Frontal cortex (tissue), 3 donors: ENCODE measurements at regions not wholly inside any gene's neighbourhood (a gene's known extent, or its start where the extent isn't known, plus 50 kb on each side); places are given as distances from the start of the nearest gene placed in this dataset.

Experiments
- DNase-seq, 2 donors: peaks; one replicate each; pipeline ENCODE4 v3.0.0; 2012; ENCODE audit warnings: low spot score in 2 of 2
- FAIRE-seq: peaks from 2 replicates; lab custom pipeline; 2012; peaks lifted over from hg19 to GRCh38; lab: Jason Lieb, UNC
- donor health status: control.
- donor health status: control.
- donor health status: control.

DNA sequence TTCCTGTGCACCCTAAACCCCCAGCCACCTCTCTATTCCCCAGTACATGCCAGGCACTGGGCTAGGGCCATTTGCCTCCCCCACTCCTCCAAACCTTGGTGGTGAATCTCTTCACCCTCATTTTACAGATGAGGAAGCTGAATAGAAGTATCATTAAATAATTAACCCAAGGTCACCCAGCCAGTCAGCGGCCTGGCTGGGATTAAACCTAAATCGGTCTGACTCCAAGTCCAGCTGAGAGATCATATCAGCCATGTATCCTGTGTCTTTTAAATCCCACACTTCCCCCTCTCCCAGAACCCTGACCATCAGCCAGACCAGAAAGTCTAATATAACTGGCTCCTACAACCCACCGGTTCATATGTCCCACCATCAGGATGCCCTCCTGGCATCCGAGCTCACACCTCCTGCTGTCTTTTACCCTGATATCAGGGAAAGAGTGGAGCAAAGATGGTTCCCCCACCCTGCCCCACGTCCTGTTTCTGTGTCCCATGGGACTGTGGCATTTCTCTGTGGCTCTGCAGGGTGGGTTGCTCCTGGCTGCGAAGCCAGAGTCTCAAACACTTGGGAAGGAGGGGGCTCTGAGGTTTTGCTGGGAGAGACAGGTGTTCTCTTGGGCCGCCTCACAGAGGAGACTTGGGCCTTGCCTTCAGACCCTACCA, 145.3 kb downstream of the VEGFA start:
- no peak for FAIRE-seq
- DNase-seq, result no peak

DNA sequence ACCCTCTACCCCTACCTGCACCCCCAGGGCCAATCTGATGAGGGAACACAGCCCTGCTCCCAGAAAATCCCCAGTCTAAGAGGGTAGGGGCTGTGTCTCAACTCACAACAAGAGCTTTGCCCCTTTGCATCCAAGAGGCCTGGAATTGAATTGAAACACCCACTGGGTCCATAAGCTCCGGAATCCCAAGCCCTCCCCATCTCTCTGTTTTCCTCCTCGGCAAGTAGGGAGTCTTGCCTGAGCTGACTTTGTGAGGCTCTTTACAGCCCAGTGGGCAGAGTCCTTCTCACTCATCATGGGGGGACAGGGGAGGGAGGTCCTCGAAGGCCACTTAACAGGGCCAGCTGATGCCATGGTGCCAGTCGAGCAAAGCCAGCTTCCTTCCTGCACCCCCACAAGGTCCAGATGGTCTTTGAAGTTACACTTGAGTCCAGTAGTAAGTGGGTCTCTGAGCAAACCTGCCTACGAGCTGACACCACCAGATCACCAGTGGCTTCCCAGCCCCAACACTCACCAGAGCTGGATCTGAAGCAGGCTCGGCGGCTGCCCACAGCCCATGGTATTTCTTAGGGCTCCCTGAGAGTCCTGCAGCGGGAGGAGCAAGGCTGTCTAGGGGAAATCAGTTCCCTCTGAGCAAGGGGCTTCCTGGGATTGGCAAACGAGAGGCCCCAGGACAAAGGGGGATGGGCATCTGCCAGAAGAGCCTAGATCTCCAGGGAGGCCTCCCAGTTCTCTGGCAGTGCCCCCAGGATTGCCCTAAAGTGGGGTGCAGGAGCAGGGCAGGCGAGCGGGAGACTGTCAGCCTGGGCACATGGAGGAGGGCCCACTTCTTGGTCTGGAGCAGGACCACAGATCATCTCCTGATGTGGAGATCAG, 144.5 kb downstream of the VEGFA start:
- FAIRE-seq, result no peak
- DNase-seq, result no peak

DNA sequence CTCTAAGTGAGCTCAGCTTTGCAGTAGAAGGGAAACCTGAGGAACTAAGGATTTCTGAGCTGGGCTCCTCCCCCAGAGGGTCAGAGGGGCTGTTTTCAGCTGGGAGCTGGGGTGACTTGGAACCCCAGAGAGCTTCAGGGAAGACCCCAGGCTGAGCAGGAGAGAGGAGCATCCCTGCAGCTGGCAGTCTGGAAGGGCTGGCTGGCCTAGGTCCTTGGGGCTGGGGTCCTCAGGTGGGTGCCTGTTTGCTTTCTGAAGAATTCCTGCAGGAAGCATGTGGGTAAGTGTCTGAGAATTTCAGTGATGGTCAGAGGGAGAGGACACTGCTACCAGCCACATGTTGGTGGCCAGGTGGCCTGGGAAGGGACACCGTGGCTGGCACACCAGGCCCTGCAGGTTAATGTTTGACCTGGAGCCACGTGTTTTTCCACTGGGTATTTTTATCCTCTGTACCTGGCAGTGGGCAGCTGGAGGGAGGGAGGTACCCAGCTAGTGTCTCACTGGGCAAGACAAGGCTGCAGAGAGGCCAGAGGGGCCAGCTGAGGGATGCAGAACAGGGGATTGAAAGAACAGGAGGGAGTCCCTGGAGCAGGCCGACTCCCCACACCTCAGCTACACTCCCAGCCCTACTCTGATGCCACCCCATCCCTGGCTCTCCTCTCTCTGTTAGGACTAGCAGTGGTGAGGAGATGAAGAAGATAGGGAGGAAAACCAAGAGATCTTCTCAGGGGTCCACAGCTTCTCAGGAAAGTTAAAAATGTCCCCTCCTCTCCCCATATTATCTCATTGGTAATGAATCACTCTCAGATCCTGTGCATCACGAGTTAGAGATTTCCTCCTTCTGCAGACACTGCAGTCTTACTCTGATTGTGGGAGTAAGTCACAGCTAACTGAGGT, 143.6 kb downstream of the VEGFA start:
- no peak for FAIRE-seq
- no peak for DNase-seq

DNA sequence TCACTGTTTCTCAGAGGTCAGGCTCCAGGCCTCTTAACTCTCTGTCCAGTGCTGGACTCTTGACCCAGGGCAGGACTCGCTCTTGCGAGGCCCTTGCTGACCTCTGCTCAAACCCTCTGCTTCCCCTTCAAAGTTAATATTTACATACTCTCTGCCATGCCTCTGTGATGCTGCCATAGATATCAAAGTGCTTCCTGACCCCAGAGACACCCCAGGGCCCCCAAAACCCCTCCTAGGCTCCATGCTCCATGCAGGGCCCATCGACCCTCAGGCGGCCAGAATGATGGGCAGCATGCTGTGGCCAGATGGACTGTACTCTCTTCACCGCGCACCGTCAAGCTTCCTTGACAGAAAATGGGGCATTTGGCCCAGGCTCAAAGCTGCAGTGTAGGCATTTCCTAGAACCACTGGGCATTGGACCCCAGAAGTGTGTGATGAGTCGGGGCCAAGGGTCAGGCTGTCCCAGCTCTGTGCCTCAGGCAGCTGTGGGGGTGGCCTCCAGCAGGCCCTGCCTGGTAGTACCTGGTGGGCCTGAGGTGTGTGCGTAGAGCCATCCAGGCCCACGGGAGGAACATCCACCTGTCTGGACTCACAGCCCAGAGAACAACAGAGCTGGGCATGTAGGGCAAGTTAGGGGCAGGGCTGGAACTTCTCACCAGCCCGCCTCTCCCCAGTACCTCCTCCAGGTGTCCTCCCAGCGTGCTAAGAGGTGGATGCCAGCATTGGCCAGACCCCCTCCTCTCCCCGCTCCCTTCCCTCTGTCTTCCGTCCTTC, 142.8 kb downstream of the VEGFA start:
- DNase-seq, result no peak
- no peak for FAIRE-seq

DNA sequence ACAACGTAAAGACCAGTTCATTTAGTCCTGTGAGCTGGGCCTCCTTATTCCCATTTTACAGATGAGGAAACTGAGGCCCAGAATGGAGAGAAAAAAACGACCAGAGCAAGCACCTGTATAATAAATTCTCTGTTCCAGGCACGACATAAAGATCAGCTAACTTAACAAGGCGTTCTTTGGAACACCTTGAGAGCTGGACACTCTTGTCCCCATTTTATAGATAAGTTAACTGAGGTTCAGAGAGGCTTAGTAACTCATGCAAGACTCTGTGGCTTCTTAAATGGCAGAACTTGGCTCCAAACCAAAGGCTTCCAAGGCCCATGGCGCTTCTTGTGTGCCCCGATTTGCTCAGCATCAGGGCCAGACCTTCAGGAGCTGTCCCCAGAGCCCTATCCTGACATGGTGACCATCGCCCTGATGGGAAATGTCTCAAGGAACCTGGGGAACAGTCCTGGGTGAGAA, 142.1 kb downstream of the VEGFA start:
- FAIRE-seq, result no peak

DNA sequence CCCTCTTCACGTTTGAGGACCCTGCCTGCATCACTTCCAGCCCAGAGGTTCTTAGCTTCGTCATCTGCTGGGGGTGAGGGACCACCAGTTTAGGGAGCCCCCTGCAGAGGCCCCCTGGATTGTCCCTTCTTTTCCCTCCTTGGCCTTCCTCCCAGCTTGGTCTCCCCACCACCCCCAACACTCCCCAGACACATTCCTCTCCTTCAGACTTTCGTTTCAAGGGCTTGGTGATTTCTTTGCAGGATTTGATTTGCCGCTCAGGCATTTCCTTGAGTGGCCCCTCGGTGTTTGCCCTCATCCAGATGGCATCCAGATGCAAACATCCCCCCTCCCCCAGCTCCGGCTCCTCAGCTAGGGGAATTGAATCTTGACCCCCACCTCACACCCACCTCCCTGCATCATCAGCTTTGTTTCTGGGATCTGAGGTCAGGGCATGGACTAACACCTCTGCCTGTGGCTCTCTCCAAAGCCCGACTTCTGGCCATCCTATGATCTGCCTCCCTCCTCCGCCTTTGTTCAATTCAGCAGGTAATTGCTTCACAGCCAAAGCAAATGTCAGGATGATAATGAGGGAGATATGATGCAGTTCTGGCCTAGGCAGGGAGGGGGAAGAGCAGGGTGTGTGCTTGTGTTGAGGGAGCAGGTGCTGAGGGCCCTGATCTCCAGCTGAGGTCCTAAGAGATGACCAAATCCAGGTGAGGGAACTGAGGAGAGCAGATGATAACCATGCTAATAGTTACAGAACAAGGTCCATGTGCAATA, 141.5 kb downstream of the VEGFA start:
- DNase-seq (no peak), FAIRE-seq (no peak)

More for the DNA sequence above, 142.1 kb downstream of the VEGFA start:
- DNase-seq, result no peak

DNA sequence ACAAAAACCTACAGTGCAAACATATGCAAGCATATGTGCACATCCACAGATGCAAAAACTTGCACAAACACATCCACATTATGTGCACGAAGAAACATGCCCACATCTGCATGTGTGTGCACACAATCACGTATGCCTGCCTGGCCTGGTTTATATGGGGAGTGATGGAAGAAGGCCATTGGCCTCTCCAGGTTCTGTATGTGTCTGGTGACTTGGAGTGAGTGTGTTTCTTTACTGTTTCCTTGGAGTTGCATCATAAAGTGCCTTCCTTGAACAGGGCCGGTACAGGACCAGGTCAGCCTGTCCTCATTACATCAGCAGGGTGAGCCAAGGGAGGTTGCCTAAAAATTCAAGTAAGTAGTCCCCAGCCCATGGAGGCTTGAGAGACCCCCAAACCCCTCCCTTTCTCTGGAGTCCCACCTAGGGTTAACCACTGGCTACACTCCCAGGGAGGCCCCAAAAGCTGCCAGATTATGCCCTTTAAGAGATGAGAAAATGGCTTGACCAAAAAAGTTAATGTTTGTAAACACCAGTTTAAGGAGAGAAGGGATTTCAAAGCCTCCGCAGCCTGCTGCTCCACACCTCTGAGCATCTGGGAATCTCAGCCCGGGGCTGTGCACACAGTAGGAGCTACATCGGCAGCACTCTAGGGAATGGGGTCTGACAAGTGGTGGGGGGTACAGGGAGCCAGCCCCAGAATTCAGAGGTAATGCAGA, 140.8 kb downstream of the VEGFA start:
- no peak for DNase-seq
- FAIRE-seq, result no peak

DNA sequence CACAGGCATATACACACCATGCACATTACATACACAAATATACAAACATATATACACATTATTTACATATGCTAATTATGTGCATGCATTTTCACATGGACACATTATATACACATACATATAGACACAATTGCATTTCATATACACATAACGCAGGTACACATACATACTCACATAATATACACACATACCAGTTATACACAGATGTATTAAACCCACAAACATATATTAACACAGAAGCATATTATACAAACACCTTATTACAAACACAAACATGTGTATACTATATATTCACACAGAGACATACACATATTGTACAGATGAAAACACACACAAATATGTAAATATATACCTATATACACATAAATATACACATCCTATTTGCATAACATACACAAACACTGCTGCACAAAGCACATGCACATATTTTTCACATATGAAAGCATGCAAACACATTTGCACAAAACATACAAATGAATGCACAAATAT, 140.2 kb downstream of the VEGFA start:
- FAIRE-seq, result no peak
- no peak for DNase-seq

DNA sequence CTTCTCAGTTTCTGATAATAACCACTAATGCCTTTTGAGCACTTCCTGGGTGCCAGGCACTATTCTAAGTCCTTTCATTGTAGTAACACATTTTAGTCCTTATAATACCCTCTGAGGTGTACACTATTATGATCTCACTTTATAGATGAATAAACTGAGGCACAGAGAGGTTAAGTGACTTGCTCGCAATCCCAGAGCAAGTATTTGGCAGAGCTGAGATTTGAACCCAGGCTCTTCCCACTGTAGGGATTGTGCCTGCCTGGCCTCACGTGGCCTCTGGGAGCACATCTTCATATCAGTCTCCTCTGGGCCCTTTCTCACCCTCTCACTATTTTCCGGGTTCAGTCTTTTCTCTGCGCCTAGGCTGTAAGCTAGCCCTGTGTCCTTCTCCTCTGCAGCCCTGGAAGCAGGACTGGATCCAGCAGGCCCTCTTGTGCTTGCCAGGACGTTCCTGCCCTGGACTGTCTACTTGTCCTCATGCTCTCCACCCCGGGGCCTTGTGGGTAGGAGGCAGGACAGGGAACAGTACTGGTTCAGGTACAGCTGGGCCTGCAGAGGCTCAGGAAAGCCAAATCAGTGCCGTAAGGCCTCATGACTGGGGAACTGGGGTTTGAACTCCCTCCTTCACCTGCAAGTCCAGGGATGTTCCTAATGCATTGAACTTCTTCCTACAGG, 139.6 kb downstream of the VEGFA start:
- FAIRE-seq, result no peak
- DNase-seq, result no peak

DNA sequence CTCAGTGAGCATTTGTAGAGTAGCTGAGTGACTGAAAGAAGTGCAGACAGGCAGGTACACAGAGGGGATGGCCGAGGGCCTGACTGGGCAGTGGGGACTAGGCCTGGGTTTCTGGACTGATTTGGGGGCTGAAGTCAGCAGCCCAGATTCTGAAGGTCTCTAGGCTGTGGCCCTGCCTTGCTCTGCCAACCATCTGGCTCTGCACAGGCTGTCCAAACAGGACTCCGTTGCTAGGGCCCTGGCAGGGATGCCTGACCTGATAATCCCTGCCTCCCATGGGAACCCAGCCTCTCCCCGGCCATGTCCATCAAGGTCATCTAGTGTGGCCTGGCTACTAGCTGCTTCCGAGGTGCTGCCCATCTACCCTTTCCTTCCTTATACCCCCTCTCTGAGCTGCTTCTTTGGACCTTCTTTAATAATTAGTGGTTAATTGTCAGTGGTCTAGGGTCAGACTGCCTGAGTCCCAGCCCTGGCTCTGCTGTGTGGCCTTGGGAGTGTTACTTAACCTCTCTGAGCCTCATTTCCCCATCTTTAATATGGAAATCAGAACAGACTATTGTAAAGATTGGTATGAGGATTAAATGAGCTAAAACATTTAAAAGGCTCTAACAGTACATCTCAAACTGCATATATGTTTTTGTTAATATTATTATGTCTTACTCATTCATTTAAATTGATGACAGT, 137.9 kb downstream of the VEGFA start:
- FAIRE-seq, result no peak
- no peak for DNase-seq

DNA sequence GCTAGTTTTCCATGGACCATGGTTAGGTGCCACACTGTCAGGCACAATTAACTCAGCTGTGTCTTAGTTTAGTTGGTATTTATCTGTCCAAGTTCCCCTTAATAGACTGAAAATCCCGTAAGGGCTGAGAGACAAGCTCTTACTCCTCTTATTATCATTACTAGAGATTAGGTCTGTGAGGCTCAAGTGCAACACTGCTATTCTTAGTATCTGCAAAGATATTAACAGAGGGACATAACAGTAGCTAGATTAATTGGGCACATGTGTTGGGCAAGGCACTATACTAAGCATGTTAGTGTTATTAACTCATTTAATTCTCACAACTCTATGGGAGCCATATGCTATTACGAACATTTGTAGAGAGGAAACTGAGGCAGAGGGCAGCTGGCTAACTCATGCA, 137.3 kb downstream of the VEGFA start:
- DNase-seq (no peak), FAIRE-seq (no peak)

DNA sequence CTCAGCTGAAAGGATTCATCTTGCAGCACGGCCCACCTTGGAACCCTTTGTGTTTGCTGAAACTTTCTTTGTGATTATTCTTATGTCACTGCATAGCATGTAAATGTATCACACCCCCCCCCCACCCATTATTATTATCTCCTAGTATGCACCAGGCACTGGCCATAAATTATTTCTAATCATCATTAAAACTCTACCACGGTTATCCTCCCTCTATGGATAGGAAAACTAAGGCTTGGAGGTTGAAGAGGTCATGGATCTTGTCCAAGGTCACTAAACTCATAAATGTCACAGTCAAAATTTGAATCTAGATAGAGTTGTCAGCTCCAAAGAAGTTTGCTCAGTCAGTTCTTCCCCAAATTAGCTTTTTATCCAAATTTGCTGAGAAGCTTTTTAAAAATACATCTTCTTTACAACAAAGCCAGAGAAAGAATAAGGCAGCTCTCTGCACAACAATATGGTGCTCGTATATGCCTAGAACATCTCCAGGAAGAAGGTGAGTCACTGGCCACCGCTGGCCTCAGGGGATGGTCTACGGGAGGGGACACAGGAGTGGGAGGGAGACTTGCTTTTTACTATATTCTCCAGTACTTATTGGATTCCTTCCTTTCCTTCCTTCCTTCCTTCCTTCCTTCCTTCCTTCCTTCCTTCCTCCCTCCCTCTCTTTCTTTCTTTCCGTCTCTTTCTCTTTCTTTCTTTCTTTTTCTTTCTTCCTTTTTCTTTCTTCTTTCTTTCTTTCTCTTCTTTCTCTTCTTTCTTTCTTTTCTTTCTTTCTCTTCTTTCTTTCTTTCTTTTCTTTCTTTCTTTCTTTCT, 134.5 kb downstream of the VEGFA start:
- no peak for FAIRE-seq
- DNase-seq, result no peak

DNA sequence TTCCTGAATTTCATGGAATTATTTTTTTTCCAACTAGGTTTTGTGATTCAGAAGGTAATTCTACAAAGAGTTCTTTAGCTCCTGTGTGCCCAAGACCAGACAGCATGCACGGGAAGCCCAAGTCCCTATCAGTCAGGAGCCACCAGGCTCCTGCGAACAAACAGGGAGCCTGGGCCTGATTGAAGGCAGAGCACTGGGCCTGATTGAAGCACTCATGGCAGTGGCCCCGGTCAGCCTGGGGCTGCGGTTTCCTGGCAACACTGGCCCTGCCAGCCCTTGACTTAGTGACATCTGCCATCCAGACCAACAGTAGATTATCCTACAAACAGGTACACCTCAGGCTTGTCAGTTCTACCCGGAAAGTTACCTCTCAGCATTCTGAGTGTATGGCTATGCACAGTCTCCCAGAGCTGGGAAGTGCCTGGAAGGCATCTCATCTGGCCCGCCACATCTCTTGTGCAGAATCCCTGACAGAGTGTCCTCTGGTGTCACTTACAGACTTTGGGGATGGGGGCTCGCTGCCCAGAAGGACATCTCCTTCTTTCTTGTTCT, 133.8 kb downstream of the VEGFA start:
- FAIRE-seq, result no peak
- no peak for DNase-seq

DNA sequence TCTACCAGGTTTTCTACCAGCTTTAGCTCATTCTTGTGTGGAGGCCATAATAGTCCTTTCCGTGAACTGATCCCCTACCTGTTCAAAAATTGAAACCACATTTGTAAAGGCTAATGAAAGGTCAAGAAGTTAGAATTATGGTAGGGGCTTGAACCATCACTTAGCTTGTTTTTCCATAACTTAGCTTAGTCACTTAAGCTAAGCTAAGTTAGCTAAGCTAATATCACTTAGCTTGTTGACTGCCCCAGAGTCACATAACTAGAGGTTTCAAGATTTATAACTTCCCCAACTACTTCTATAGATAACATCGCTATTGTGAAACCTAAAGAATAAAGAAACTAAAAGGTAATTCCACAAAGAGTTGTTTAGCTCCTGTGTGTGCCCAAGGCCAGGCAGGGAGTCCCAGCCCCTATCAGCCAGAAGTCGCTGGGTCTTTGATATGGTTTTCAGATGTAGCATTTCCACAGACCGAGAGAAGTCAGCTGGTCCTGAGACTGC, 131.8 kb downstream of the VEGFA start:
- FAIRE-seq (no peak), DNase-seq (no peak)

DNA sequence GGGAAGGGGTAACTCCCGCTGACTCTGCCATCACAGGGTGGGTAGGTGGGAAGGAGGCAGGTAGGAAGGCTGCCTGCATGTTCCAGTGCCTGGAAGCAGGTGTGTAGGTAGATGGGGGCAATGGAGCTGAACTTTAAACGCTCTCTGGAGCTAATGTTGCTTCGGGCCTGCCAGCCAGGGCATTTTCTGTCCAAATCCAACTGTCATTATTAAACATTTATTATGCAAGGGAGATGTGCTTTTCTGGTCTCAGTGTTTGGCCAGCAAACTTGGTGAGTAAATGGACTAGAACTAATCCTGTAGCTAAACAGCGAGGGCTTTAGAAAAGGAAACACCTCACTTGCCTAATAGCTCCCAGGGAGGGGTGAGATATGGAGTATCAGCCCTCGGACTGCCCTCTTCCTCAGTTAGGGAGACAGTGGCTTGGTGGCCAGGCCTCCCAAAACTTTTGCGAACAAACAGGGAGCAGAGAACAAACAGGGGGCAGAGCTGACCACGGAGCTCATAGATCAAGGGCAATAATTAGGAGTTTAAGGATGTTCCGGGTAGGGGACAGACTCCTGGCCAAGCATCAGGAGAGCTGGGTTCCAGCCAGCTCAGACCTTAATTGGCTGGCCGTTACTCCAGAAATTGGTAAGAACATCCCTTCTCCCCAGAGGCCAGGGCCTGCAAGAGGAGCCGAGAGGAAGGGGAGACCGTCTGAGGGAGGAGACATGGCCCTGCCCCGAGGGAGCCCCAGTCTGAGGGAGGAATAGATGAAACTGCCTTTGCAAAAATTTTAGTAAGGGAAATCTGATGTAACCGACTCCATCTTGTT, 131.1 kb downstream of the VEGFA start:
- no peak for DNase-seq

More for the DNA sequence above, 131.1 kb downstream of the VEGFA start:
- no peak for FAIRE-seq
